ENCODE measurements at regions not wholly inside any gene's neighbourhood (a gene's known extent, or its start where the extent isn't known, plus 50 kb on each side); places are given as distances from the start of the nearest gene placed in this dataset.
"Not testable (repeated sequence)": the region's sequence is repeated elsewhere in the genome, so short reads cannot be mapped to it uniquely, and the experiment has no call there.

DNA sequence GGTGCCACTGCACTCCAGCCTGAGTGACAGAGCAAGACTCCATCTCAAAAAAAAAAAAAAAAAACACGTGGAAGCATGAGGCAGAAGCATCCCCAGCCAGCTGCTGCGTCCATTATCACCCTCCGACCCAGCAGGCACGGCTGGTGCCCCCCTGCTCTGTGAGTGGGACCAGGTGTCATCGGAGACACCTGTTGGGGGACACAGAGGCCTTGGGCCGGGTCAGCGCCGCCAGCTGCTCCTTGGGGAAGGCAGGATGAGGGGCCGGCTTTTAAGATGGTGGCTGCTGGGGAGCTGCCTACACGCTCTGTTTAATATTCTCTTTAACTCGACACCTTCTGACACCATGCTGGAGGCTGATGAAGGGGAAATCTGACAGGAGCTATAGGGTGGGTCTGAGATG is 80.2 kb upstream of the RUFY1 start:
- Mint-ChIP-seq H3K4me1 (ENCODE audit: low read depth) (no peaks in the 10 kb centered on the region), H3K27me3 (peaks cover 5% of the 10 kb centered on the region), H3K9me3 (no peaks in the 10 kb centered on the region), H3K4me3 (no peak overlapping the region), H3K36me3 (ENCODE audit: low read depth) (no peaks in the 10 kb centered on the region), H3K27ac (no peak overlapping the region)
- no peak for DNase-seq

DNA sequence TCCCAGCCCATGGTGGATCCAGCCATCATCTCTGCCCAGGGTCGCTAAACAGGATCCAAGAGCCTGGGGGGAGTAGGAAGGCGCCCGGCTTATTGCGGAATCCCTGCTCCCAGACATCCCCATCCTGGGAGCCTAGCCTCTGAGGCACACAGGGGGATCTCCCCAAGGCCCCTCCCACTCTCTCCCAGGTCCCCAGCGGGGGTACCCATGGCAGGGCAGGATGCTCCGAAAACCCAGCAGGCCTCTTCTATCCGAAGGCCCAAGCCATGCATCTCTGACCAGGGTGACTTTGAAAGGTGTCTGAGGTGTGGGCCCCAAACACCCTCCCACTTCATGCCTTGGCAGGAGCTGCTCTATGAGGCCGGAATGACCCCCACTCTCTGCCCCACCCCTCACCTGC is 81.7 kb upstream of the RUFY1 start:
- Mint-ChIP-seq H3K36me3 (ENCODE audit: low read depth) (no peaks in the 10 kb centered on the region), H3K4me3 (no peak overlapping the region), H3K4me1 (ENCODE audit: low read depth) (no peaks in the 10 kb centered on the region), H3K9me3 (no peaks in the 10 kb centered on the region), H3K27ac (no peak overlapping the region), H3K27me3 (no peaks in the 10 kb centered on the region)
- no peak for DNase-seq

DNA sequence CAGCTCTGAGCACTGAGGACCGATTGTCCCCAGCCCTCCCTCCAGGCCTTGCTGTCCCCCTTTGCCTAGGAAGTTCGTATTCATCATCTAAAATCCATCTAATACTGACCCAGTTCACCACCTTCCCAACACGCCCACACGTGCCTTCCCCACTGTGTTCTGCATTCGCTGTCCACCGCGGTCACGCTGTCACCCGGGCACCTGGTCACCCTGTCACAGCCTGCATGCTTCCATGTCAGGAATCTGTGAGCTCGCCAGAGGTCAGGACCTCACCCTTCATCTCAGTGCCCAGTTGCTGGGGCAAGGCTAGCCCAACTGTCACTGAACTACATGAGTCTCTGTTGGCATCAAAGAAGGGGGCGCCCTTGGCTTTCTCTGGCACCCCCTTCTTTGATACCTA is 82.9 kb upstream of the RUFY1 start:
- Mint-ChIP-seq H3K4me3 (no peak overlapping the region), H3K27ac (no peak overlapping the region), H3K4me1 (ENCODE audit: low read depth) (no peaks in the 10 kb centered on the region), H3K27me3 (no peaks in the 10 kb centered on the region), H3K36me3 (ENCODE audit: low read depth) (no peaks in the 10 kb centered on the region), H3K9me3 (no peaks in the 10 kb centered on the region)
- no peak for DNase-seq

DNA sequence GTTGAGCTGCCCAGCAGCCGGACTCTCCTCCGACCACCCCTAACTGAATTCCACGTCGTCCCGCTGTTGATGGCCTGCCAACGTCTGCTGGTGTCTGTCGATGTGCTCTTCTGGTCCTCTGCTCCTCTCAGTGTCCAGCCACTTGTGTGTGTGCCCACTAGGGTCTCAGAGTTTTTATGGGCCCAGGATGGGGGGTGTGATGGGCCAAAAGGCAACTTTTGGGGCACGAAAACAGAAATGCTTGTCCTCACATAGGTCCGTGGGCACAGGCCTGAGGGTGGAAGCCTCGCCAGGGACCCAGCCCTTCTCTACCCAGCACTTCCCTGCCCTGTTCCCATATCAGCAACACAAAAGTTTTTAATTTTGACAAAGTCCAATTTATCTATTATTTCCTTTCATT is 85.7 kb upstream of the RUFY1 start:
- Mint-ChIP-seq H3K9me3 (no peaks in the 10 kb centered on the region), H3K27me3 (no peaks in the 10 kb centered on the region), H3K4me3 (no peak overlapping the region), H3K27ac (no peak overlapping the region), H3K36me3 (ENCODE audit: low read depth) (no peaks in the 10 kb centered on the region), H3K4me1 (ENCODE audit: low read depth) (no peaks in the 10 kb centered on the region)
- no peak for DNase-seq

DNA sequence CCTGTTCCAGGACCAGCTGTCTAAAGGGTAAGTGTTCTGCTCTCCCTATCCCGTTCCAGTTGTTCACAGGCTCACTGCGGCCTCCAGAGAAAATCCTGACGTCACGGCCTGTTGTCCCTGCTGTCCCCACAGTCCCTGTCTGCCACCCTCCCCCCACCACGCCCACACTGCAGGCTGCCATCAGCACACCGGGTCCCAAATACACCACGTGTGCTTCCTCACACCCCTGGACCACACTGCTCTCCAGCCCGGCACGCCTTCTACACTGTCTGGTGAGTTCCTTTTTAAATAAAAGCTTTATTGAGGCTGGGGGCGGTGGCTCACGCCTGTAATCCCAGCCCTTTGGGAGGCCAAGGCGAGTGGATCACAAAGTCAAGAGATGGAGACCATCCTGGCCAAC is 88.3 kb upstream of the RUFY1 start:
- peaks cover 3% of the 10 kb centered on the region for H3K9me3 Mint-ChIP-seq

DNA sequence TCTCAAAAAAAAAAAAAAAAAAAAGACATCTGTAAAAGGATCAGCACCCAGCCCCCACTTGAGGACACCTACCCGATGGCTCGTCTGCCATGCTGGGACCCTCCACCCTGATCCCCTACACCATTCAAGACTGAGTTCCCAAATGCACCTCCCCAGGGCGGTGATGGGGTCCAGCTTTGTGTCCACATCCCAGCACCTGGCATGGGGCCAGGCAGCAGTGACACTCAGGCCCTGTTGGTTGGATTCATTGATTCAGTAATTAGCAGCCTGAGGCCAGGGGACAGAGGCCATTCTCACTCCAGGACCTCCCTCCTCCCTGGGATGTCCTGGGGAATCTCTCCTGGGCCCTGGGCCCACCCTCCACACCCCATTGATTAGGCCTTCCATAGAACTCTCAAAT is 88.8 kb upstream of the RUFY1 start:
- no peak overlapping the region for H3K4me3 Mint-ChIP-seq
- H3K4me1 Mint-ChIP-seq (ENCODE audit: low read depth): no peaks in the 10 kb centered on the region
- H3K27ac Mint-ChIP-seq: no peak overlapping the region
- H3K27me3 Mint-ChIP-seq: no peaks in the 10 kb centered on the region
- H3K9me3 Mint-ChIP-seq: peaks cover 4% of the 10 kb centered on the region
- DNase-seq: no peak
- H3K36me3 Mint-ChIP-seq (ENCODE audit: low read depth): no peaks in the 10 kb centered on the region

More for the DNA sequence above, 88.3 kb upstream of the RUFY1 start:
- Mint-ChIP-seq H3K4me1 (ENCODE audit: low read depth) (no peaks in the 10 kb centered on the region), H3K4me3 (no peak overlapping the region), H3K27ac (no peak overlapping the region), H3K27me3 (no peaks in the 10 kb centered on the region), H3K36me3 (ENCODE audit: low read depth) (no peaks in the 10 kb centered on the region)
- DNase-seq: no peak

DNA sequence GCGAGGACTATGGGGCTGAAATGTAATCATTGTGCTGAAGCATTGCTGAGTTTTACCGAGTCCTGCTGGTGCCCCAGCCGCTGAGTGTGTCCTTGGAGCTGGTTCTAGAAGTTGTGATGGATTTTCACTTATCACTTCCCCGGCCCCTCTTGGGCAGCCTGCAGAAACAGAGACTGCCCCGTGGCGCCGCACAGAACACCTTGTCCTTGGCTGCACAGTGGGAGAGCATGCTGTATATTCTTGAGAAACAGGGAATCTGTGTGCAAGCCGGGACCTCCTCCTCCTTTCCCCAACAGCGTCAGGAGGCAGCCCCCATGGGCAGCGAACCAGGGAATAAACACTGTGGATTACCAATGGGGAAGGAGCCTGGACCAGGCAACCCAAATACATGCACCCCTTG is 90.6 kb upstream of the RUFY1 start:
- Mint-ChIP-seq H3K4me1 (ENCODE audit: low read depth) (no peaks in the 10 kb centered on the region), H3K27ac (no peak overlapping the region), H3K27me3 (no peaks in the 10 kb centered on the region), H3K36me3 (ENCODE audit: low read depth) (no peaks in the 10 kb centered on the region), H3K9me3 (peaks cover 10% of the 10 kb centered on the region), H3K4me3 (no peak overlapping the region)
- DNase-seq: no peak

DNA sequence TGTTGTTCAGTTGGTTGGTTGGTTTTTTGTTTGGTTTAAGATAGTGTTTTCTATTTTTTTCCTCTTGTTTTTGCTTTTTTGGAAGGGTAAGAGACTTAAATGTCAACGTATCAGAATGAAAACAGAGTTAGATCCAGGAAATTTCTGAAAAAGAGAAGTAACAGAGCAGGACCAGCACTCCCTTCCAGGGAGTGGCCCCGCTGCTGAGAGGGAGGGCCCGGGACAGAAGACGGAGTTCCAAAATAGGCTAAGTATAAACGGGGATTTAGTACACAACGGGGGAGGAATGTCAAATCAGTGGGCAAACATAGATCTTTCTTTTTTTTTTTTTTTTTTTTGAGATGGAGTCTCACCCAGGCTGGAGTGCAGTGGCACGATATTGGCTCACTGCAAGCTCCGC is 92.7 kb upstream of the RUFY1 start:
- H3K4me3 Mint-ChIP-seq: no peak overlapping the region
- no peaks in the 10 kb centered on the region for H3K4me1 Mint-ChIP-seq (ENCODE audit: low read depth)
- no peaks in the 10 kb centered on the region for H3K36me3 Mint-ChIP-seq (ENCODE audit: low read depth)
- no peak for DNase-seq
- H3K27me3 Mint-ChIP-seq: no peaks in the 10 kb centered on the region
- H3K9me3 Mint-ChIP-seq: peaks cover 10% of the 10 kb centered on the region
- no peak overlapping the region for H3K27ac Mint-ChIP-seq

DNA sequence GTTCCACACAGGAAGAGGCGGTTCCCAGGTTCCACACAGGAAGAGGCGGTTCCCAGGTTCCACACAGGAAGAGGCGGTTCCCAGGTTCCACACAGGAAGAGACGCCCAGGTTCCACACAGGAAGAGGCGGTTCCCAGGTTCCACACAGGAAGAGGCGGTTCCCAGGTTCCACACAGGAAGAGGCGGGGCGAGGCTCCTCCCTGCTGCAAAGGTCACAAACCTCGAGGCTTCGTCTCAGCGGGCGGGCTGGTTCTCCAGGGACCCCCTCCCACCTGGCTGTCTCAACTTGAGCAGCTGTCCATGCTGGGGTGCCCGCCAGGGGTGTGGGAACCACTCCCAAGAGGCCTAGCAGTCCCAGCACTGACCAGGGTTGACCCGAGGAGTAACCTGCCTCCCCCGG is 94.3 kb upstream of the RUFY1 start:
- H3K27me3 Mint-ChIP-seq; H3K36me3 Mint-ChIP-seq (ENCODE audit: low read depth); H3K27ac Mint-ChIP-seq; H3K4me3 Mint-ChIP-seq; H3K4me1 Mint-ChIP-seq (ENCODE audit: low read depth); DNase-seq: not testable (repeated sequence)
- peaks cover 10% of the 10 kb centered on the region for H3K9me3 Mint-ChIP-seq

DNA sequence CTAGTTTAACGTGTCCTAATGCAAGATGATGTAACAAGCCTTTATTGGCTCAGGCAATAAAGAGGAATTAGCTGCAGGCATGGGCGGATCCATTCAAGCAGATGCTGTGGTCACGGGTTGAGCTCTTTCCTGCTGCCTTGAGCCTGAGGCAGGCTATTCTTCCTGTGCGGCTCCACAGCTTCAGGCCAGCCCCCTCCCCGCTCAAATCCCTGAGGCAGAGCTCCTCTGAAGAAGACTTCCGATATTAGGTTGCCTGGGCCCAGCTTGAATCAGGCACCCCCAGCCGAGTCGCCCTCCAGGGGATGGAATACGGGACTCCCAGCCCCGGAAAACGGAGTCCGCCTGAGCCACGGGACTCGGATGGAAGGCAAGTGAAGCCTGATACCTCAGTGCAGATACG is 95.0 kb upstream of the RUFY1 start:
- Mint-ChIP-seq H3K27ac (no peak overlapping the region), H3K4me3 (no peak overlapping the region), H3K36me3 (ENCODE audit: low read depth) (no peaks in the 10 kb centered on the region), H3K9me3 (peaks cover 10% of the 10 kb centered on the region), H3K27me3 (peaks cover 4% of the 10 kb centered on the region), H3K4me1 (ENCODE audit: low read depth) (no peaks in the 10 kb centered on the region)
- no peak for DNase-seq

DNA sequence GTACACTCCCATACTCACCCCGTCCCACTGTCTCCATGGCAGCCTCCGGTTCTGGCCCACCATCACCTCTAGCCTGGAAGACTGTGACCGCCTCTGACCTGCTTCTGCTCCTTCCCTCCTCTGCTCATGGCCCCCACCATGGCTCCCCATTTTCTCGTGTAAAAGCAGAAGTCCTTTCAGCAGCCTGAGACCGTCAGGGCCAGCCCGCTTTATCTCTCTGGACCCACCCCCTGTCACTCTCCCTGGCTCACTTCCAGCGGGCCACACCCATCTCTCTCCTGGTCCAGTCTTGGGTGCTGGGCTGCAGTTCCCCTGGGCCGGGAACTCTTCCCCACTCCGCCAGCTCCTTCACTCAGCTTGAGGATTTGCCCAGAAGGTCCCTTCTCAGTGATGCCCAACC is 96.0 kb upstream of the RUFY1 start:
- peaks cover 10% of the 10 kb centered on the region for H3K9me3 Mint-ChIP-seq
- H3K27me3 Mint-ChIP-seq: peaks cover 4% of the 10 kb centered on the region
- no peak overlapping the region for H3K4me3 Mint-ChIP-seq
- H3K36me3 Mint-ChIP-seq (ENCODE audit: low read depth): no peaks in the 10 kb centered on the region
- DNase-seq: no peak
- H3K27ac Mint-ChIP-seq: no peak overlapping the region
- H3K4me1 Mint-ChIP-seq (ENCODE audit: low read depth): no peaks in the 10 kb centered on the region

DNA sequence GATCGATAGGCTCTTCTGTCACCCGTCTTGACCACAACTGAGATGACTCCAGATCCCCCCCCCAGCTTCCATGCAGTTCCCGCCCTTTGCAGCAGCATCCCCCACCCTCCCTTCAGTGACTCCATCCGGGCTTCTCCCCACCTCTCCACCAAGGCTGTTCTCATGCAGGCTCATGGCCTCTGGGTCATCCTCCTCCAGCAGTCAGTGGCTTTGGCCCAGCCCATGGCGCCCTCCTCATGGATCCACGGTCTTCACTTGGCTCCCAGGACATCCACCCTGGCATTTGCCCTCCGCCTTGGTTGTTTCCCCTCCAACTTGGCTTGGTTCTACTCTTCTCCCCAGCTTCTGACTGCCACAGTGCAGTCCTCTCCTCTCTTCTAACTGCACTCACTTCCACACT is 96.7 kb upstream of the RUFY1 start:
- H3K9me3 Mint-ChIP-seq: peaks cover 12% of the 10 kb centered on the region
- no peaks in the 10 kb centered on the region for H3K4me1 Mint-ChIP-seq (ENCODE audit: low read depth)
- no peaks in the 10 kb centered on the region for H3K36me3 Mint-ChIP-seq (ENCODE audit: low read depth)
- H3K27ac Mint-ChIP-seq: no peak overlapping the region
- H3K4me3 Mint-ChIP-seq: no peak overlapping the region
- peaks cover 4% of the 10 kb centered on the region for H3K27me3 Mint-ChIP-seq
- no peak for DNase-seq

DNA sequence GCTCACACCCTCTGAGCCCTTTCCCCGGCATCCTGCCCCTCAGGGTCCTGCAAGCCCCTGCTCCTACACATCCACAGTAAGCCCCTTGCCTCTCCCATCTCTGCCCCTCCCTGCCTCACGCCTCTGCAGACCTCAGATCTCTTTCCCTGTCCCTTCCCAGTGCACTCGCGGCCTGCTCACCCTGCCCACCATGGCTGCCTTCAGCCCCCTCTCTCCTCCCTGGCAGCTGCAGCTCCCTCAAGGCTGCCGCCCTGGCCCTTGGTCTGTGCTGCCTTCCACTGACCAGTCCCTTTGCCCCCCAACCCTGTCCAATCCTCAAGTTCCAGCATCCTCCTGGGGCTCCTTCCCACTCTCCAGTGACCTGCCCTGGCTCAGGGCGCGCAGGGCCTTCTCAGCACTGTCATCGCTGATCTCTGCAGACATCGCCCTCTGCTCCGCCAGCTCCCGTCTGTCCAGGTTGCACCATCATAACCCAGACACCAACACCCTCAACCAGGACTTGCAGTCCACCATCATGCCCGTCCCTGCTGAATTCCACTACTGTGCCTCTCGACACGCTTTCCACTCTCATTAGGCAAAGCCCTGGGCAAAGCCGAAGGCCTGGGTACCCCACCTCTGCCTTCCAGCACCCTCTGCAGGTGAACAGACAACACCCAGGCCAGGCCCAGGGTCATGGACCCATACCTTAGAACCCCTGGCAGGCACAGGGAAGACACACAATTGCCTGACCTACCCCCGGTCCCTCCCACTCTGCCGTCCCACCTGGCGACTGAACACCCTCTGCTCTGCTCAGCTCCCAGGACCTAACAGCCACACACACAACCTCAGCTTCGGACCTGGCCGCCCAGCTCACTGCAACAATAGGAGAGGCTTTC is 97.8 kb upstream of the RUFY1 start:
- DNase-seq: no peak
- no peaks in the 10 kb centered on the region for H3K36me3 Mint-ChIP-seq (ENCODE audit: low read depth)
- no peak overlapping the region for H3K27ac Mint-ChIP-seq
- peaks cover 11% of the 10 kb centered on the region for H3K9me3 Mint-ChIP-seq
- H3K4me1 Mint-ChIP-seq (ENCODE audit: low read depth): no peaks in the 10 kb centered on the region
- peaks cover 4% of the 10 kb centered on the region for H3K27me3 Mint-ChIP-seq
- H3K4me3 Mint-ChIP-seq: no peak overlapping the region

DNA sequence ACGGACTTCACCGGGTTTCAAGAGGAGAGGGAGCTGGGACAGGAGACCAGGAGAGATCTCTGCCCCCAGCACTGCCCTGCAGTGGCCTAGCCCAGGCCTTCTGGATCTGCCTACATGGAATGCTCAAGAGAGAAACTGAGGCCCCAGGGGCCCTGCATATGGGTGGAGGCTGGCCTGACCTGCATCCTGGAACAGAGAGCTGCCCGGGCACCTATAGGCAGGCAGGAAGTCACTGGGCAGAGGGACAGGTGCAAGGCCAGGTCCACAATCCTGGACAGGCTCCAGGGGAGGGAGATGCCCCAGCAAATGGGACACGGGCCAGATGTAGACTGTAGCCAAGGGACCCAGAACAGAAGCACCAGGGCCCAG is 98.5 kb upstream of the RUFY1 start:
- no peak overlapping the region for H3K27ac Mint-ChIP-seq
- H3K4me1 Mint-ChIP-seq (ENCODE audit: low read depth): no peaks in the 10 kb centered on the region
- no peak overlapping the region for H3K4me3 Mint-ChIP-seq
- H3K36me3 Mint-ChIP-seq (ENCODE audit: low read depth): no peaks in the 10 kb centered on the region
- H3K9me3 Mint-ChIP-seq: peaks cover 8% of the 10 kb centered on the region
- DNase-seq: no peak
- peaks cover 4% of the 10 kb centered on the region for H3K27me3 Mint-ChIP-seq

DNA sequence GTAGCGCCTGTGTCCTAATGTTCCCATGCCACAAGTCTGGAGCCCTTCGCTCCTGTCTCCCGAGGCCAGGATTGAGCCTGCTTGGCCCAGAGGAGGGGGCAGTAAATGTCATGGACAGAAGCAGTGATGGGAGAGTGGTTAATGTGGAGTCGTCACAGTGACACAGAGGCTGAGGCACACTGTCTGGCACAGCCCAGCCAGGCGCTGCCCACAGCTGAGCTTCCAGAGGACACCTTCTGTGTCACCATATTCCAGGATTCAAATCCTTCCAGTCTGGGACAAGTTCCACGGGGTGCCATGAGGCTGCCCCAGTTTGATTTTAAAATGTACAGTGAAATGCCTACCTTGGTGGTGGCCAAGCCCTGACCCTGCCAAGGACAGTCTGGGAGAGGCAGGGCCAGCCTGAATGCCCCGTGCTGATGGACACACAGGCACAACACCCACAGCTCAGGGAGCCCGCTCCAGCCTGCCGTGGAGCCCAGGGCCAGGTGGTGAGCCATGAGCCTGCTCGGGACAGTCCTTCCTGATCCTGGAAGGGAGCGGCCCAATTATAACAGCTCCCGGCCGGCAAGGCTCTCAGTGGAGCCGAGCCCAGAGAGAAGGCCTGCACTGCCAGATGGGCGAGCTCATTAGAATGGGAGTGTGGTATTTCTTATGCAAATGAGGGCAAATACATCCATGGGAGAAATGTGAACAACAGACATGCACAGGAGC is 99.1 kb upstream of the RUFY1 start:
- H3K27ac Mint-ChIP-seq: no peak overlapping the region
- peaks cover 8% of the 10 kb centered on the region for H3K9me3 Mint-ChIP-seq
- no peak overlapping the region for H3K4me3 Mint-ChIP-seq
- peaks cover 4% of the 10 kb centered on the region for H3K27me3 Mint-ChIP-seq
- no peaks in the 10 kb centered on the region for H3K36me3 Mint-ChIP-seq (ENCODE audit: low read depth)
- DNase-seq: no peak
- no peaks in the 10 kb centered on the region for H3K4me1 Mint-ChIP-seq (ENCODE audit: low read depth)

Data from activated T-cell treated with anti-CD3 and anti-CD28 coated beads, Interleukin-2, amount 50 U/mL, for 24 hours (primary cell).